ENCODE measurements at regions not wholly inside any gene's neighbourhood (a gene's known extent, or its start where the extent isn't known, plus 50 kb on each side); places are given as distances from the start of the nearest gene placed in this dataset.

- Histone ChIP-seq H2AFZ (ENCODE audit: low read depth) (no peak overlapping the region), H3K4me1 (ENCODE audit: low read depth, poor library complexity, severe bottlenecking) (no peaks in the 10 kb centered on the region), H4K20me1 (ENCODE audit: insufficient read depth) (no peaks in the 10 kb centered on the region), H3K79me2 (ENCODE audit: insufficient read depth, low read depth) (no peaks in the 10 kb centered on the region), H3K27ac (no peak overlapping the region), H3K27me3 (ENCODE audit: insufficient read depth, low read depth) (no peaks in the 10 kb centered on the region), H3K9ac (no peak overlapping the region), H3K4me3 (IDR thresholded peaks at IDR 0.05; ENCODE audit: insufficient read depth, low read depth, low read length) (no peak overlapping the region), H3K36me3 (ENCODE audit: insufficient read depth) (no peaks in the 10 kb centered on the region), H3K4me2 (no peak overlapping the region)
- TF ChIP-seq CTCF (conservative IDR thresholded peaks at IDR 0.05; ENCODE audit: low read depth, low read length), result no peak
Measured at GRCh38 chr2:103213028-103213542, 451.3 kb downstream of the TMEM182 start.

GRCh38 chr2:103218516-103218915 is 456.7 kb downstream of the TMEM182 start:
- no peak overlapping the region for H3K4me3 ChIP-seq (IDR thresholded peaks at IDR 0.05; ENCODE audit: insufficient read depth, low read depth, low read length)
- no peaks in the 10 kb centered on the region for H3K79me2 ChIP-seq (ENCODE audit: insufficient read depth, low read depth)
- no peak overlapping the region for H3K9ac ChIP-seq
- H2AFZ ChIP-seq (ENCODE audit: low read depth), result no peak overlapping the region
- H4K20me1 ChIP-seq (ENCODE audit: insufficient read depth), result no peaks in the 10 kb centered on the region
- H3K4me1 ChIP-seq (ENCODE audit: low read depth, poor library complexity, severe bottlenecking), result no peaks in the 10 kb centered on the region
- no peak overlapping the region for H3K27ac ChIP-seq
- H3K4me2 ChIP-seq, result no peak overlapping the region
- no peaks in the 10 kb centered on the region for H3K27me3 ChIP-seq (ENCODE audit: insufficient read depth, low read depth)
- no peak for TF ChIP-seq CTCF (conservative IDR thresholded peaks at IDR 0.05; ENCODE audit: low read depth, low read length)
- no peaks in the 10 kb centered on the region for H3K36me3 ChIP-seq (ENCODE audit: insufficient read depth)

DNA sequence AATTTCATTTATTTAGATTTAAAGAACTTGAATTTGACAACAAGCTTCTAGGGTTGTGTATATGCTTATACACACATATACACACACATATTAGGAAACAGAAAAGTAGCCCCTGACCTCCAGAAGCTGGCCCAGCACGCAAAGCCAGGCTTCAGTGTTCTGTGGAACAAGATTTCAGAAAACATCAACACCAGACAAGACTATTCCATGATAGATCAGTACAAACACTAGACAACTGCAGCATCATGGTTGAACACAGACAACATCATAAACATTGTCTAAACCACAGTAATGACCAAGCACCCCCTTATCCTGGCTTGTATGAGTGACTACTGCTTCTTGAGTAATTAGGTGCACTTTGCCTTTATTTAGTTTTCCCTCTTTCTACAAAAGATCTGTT is 457.6 kb downstream of the TMEM182 start:
- Histone ChIP-seq H2AFZ (ENCODE audit: low read depth) (no peak overlapping the region), H3K4me3 (IDR thresholded peaks at IDR 0.05; ENCODE audit: insufficient read depth, low read depth, low read length) (no peak overlapping the region), H3K27me3 (ENCODE audit: insufficient read depth, low read depth) (no peaks in the 10 kb centered on the region), H3K4me1 (ENCODE audit: low read depth, poor library complexity, severe bottlenecking) (no peaks in the 10 kb centered on the region), H4K20me1 (ENCODE audit: insufficient read depth) (no peaks in the 10 kb centered on the region), H3K27ac (no peak overlapping the region), H3K36me3 (ENCODE audit: insufficient read depth) (no peaks in the 10 kb centered on the region), H3K9ac (no peak overlapping the region), H3K79me2 (ENCODE audit: insufficient read depth, low read depth) (no peaks in the 10 kb centered on the region), H3K4me2 (no peak overlapping the region)
- no peak for TF ChIP-seq CTCF (conservative IDR thresholded peaks at IDR 0.05; ENCODE audit: low read depth, low read length)

DNA sequence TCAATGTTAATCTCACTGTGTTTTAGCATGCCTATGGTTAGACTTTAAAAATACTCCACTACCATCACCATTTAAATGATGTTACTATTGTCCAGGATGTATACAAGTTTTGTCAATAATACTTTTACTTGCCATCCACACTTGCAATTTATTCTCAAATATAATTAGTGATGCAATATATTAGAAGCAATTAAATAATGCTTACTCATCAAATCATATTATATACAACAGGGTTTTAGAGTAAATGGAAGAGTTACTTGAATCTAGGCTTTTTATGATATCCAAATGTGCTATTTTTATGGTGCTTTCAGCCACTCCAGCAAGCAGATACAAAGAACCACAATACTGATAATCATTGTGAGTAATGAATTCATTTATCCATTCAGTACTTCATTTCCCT is 461.1 kb downstream of the TMEM182 start:
- Histone ChIP-seq H3K4me3 (IDR thresholded peaks at IDR 0.05; ENCODE audit: insufficient read depth, low read depth, low read length) (no peak overlapping the region), H3K9ac (no peak overlapping the region), H3K79me2 (ENCODE audit: insufficient read depth, low read depth) (no peaks in the 10 kb centered on the region), H3K36me3 (ENCODE audit: insufficient read depth) (no peaks in the 10 kb centered on the region), H3K27ac (no peak overlapping the region), H3K27me3 (ENCODE audit: insufficient read depth, low read depth) (no peaks in the 10 kb centered on the region), H4K20me1 (ENCODE audit: insufficient read depth) (no peaks in the 10 kb centered on the region), H3K4me1 (ENCODE audit: low read depth, poor library complexity, severe bottlenecking) (no peaks in the 10 kb centered on the region), H2AFZ (ENCODE audit: low read depth) (no peak overlapping the region), H3K4me2 (no peak overlapping the region)
- no peak for TF ChIP-seq CTCF (conservative IDR thresholded peaks at IDR 0.05; ENCODE audit: low read depth, low read length)
